Keratinocyte (primary cell): ENCODE measurements at regions not wholly inside any gene's neighbourhood (a gene's known extent, or its start where the extent isn't known, plus 50 kb on each side); places are given as distances from the start of the nearest gene placed in this dataset.
"Not testable (repeated sequence)": the region's sequence is repeated elsewhere in the genome, so short reads cannot be mapped to it uniquely, and the experiment has no call there.

Source experiments
- DNase-seq: peaks from one replicate; pipeline ENCODE4 v3.0.0-alpha.2; 2011; ENCODE audit warnings: low read depth, missing footprints, low spot score
- FAIRE-seq: peaks from 2 replicates; lab custom pipeline; 2011; peaks lifted over from hg19 to GRCh38; lab: Jason Lieb, UNC
- H2AFZ ChIP-seq: 2 replicates; pipeline ENCODE4 v1.6.0; 2012; ENCODE audit warnings: low read length, control low read depth, inconsistent platforms; ENCODE audit not compliant: control insufficient read depth
- H3K27ac ChIP-seq: 2 replicates; pipeline ENCODE4 v1.5.1; 2011; ENCODE audit warnings: low read length; ENCODE audit not compliant: control insufficient read depth, insufficient read depth
- H3K27me3 ChIP-seq: 3 replicates; pipeline ENCODE4 v1.6.0; 2011; ENCODE audit warnings: low read length; ENCODE audit not compliant: control insufficient read depth, insufficient read depth; ENCODE audit errors: extremely low read depth
- H3K36me3 ChIP-seq, 2 experiments: 2 replicates in 1 of 2; 3 replicates in 1 of 2; pipeline ENCODE4 v1.5.1; 2011; ENCODE audit warnings: low read length in 2 of 2, mild to moderate bottlenecking in 1 of 2; ENCODE audit not compliant: control insufficient read depth in 2 of 2, insufficient read depth in 2 of 2; ENCODE audit errors: extremely low read depth in 1 of 2
- H3K4me1 ChIP-seq: 3 replicates; pipeline ENCODE4 v1.5.1; 2011; ENCODE audit warnings: low read length; ENCODE audit not compliant: control insufficient read depth, insufficient read depth; ENCODE audit errors: extremely low read depth
- H3K4me2 ChIP-seq: 3 replicates; pipeline ENCODE4 v1.6.0; 2011; ENCODE audit warnings: low read depth, low read length; ENCODE audit not compliant: control insufficient read depth, insufficient read depth; ENCODE audit errors: extremely low read depth
- H3K4me3 ChIP-seq, 3 experiments: fragments of 200-600 bp in 1 of 3; sonication (generic) in 1 of 3; 2 replicates in 2 of 3; 3 replicates in 1 of 3; pipeline ENCODE4 v1.5.1; 2011 to 2016; ENCODE audit warnings: low read length in 3 of 3, mild to moderate bottlenecking in 3 of 3, control low read depth in 2 of 3, inconsistent platforms in 1 of 3, low read depth in 1 of 3, mixed read lengths in 1 of 3, mixed run types in 1 of 3, moderate library complexity in 1 of 3; ENCODE audit not compliant: control insufficient read depth in 2 of 3, insufficient read depth in 2 of 3; ENCODE audit errors: extremely low read depth in 1 of 3
- H3K79me2 ChIP-seq: 2 replicates; pipeline ENCODE4 v1.6.0; 2012; ENCODE audit warnings: low read length; ENCODE audit not compliant: control insufficient read depth, insufficient read depth
- H3K9ac ChIP-seq: 3 replicates; pipeline ENCODE4 v1.6.0; 2011; ENCODE audit warnings: low read length; ENCODE audit not compliant: control insufficient read depth, insufficient read depth; ENCODE audit errors: extremely low read depth
- H3K9me1 ChIP-seq: 3 replicates; pipeline ENCODE4 v1.6.0; 2011; ENCODE audit warnings: low read length; ENCODE audit not compliant: control insufficient read depth, insufficient read depth; ENCODE audit errors: extremely low read depth
- H3K9me3 ChIP-seq: 2 replicates; pipeline ENCODE4 v1.5.1; 2012; ENCODE audit warnings: low read depth, low read length; ENCODE audit not compliant: control insufficient read depth
- H4K20me1 ChIP-seq: 3 replicates; pipeline ENCODE4 v1.6.0; 2011; ENCODE audit warnings: low read length; ENCODE audit not compliant: control insufficient read depth, insufficient read depth; ENCODE audit errors: extremely low read depth
- EZH2 ChIP-seq: IDR thresholded peaks from one replicate; pipeline ENCODE4 v1.6.1; 2012; ENCODE audit warnings: inconsistent platforms, mild to moderate bottlenecking, low read length, moderate library complexity
- dilution Hi-C: fragments of 300-500 bp; cut with MboI; formaldehyde crosslinking; loops from one replicate; pipeline ENCODE4 v1.7.0; 2020; ENCODE audit warnings: low sequenced_read_pairs; ENCODE audit not compliant: extremely low pct_ligation_motif_present
- TF ChIP-seq, protein P1 (sequence below), 3 experiments: IDR thresholded peaks in 1 of 3; conservative IDR thresholded peaks in 1 of 3; optimal IDR thresholded peaks in 1 of 3; 2 replicates in 2 of 3; 3 replicates in 1 of 3; pipeline versions ENCODE3 to v1.5.1; 2011; ENCODE audit warnings: low read length in 3 of 3, mild to moderate bottlenecking in 3 of 3, moderate library complexity in 2 of 3, control low read depth in 1 of 3, inconsistent platforms in 1 of 3; ENCODE audit not compliant: insufficient read depth in 2 of 3; ENCODE audit errors: extremely low read depth in 1 of 3

DNA sequence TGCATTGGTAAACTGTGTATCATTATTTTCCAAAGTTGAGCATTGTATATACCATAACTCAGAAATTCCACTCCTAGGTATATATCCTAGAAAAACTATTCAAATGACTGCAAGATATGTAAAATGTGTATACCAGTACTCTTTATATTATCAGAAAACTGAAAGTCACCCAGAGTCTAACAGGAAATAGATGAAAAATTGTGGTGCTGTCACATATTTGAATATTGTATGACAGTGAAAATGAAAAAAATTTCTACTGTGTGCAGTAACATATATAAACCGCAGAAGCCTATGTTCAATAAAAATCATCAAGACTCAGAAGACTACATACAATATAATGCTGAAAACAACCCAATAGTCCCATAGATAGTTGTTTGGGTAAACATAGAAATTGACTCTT lies 74.4 kb upstream of the LYPLAL1 start:
- Histone ChIP-seq H3K4me3 (no peak overlapping the region), H3K4me1 (no peaks in the 10 kb centered on the region), H3K4me2 (no peak overlapping the region), H2AFZ (no peak overlapping the region), H3K9me1 (no peaks in the 10 kb centered on the region), H4K20me1 (no peaks in the 10 kb centered on the region), H3K27me3 (no peaks in the 10 kb centered on the region), H3K36me3 (no peaks in the 10 kb centered on the region), H3K9me3 (no peaks in the 10 kb centered on the region), H3K27ac (no peak overlapping the region), H3K9ac (no peak overlapping the region), H3K79me2 (no peaks in the 10 kb centered on the region)
- no peak for FAIRE-seq
- no peak for DNase-seq
- dilution Hi-C loops = no loop called here
- TF ChIP-seq EZH2 = no peak
- TF ChIP-seq, protein P1, sequence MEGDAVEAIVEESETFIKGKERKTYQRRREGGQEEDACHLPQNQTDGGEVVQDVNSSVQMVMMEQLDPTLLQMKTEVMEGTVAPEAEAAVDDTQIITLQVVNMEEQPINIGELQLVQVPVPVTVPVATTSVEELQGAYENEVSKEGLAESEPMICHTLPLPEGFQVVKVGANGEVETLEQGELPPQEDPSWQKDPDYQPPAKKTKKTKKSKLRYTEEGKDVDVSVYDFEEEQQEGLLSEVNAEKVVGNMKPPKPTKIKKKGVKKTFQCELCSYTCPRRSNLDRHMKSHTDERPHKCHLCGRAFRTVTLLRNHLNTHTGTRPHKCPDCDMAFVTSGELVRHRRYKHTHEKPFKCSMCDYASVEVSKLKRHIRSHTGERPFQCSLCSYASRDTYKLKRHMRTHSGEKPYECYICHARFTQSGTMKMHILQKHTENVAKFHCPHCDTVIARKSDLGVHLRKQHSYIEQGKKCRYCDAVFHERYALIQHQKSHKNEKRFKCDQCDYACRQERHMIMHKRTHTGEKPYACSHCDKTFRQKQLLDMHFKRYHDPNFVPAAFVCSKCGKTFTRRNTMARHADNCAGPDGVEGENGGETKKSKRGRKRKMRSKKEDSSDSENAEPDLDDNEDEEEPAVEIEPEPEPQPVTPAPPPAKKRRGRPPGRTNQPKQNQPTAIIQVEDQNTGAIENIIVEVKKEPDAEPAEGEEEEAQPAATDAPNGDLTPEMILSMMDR (optimal IDR thresholded peaks at IDR 0.05 in 1 of 3, IDR thresholded peaks at IDR 0.05 in 1 of 3, conservative IDR thresholded peaks at IDR 0.05 in 1 of 3; ENCODE audit: extremely low read depth in 1 of 3, insufficient read depth in 2 of 3, low read length in 3 of 3) = no peak

DNA sequence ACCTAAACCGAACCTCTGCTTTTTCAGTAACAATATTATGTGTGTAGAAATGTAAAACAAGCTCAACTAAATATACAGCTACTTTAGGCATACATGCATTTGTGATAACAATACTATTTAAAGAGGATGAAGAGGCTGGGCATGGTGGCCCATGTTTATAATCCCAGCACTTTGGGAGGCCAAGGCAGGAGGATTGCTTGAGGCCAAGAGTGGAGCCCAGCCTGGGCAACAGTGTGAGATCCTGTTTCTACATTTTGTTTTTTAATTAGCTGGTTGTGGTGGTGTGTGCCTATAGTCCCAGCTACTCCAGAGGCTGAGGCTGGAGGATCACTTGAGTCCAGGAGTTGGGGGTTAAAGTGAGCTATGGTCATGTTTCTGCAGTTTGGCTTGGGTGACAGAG lies 73.6 kb upstream of the LYPLAL1 start:
- Histone ChIP-seq H3K27me3 (no peaks in the 10 kb centered on the region), H3K9me1 (no peaks in the 10 kb centered on the region), H3K9me3 (no peaks in the 10 kb centered on the region), H3K4me1 (no peaks in the 10 kb centered on the region), H3K9ac (no peak overlapping the region), H3K36me3 (no peaks in the 10 kb centered on the region), H2AFZ (no peak overlapping the region), H3K4me3 (no peak overlapping the region), H4K20me1 (no peaks in the 10 kb centered on the region), H3K27ac (no peak overlapping the region), H3K4me2 (no peak overlapping the region), H3K79me2 (no peaks in the 10 kb centered on the region)
- dilution Hi-C loops = no loop called here
- DNase-seq (no peak), FAIRE-seq (no peak)
- TF ChIP-seq, protein P1 (optimal IDR thresholded peaks at IDR 0.05 in 1 of 3, IDR thresholded peaks at IDR 0.05 in 1 of 3, conservative IDR thresholded peaks at IDR 0.05 in 1 of 3; ENCODE audit: extremely low read depth in 1 of 3, insufficient read depth in 2 of 3, low read length in 3 of 3) = no peak
- no peak for TF ChIP-seq EZH2

DNA sequence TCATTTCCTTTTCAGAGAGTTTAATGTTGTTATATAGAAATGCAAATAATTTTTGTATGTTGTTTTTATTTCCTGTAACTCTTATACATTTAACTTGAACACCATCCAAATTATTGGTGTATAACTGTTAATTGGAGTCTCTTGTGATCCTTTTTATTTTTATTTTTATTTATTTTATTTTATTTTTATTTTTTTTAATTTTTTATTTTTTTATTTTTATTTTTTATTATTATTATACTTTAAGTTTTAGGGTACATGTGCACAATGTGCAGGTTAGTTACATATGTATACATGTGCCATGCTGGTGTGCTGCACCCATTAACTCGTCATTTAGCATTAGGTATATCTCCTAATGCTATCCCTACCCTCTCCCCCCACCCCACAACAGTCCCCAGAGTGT lies 71.2 kb upstream of the LYPLAL1 start:
- H3K4me3 ChIP-seq, H3K79me2 ChIP-seq, H3K9ac ChIP-seq, H3K9me3 ChIP-seq, H4K20me1 ChIP-seq, FAIRE-seq, H3K4me1 ChIP-seq, DNase-seq, H3K9me1 ChIP-seq, dilution Hi-C loops, H3K27me3 ChIP-seq, H3K4me2 ChIP-seq, H3K27ac ChIP-seq, H2AFZ ChIP-seq, H3K36me3 ChIP-seq: not testable (repeated sequence)
